ENCODE measurements at regions not wholly inside any gene's neighbourhood (a gene's known extent, or its start where the extent isn't known, plus 50 kb on each side); places are given as distances from the start of the nearest gene placed in this dataset.

DNA sequence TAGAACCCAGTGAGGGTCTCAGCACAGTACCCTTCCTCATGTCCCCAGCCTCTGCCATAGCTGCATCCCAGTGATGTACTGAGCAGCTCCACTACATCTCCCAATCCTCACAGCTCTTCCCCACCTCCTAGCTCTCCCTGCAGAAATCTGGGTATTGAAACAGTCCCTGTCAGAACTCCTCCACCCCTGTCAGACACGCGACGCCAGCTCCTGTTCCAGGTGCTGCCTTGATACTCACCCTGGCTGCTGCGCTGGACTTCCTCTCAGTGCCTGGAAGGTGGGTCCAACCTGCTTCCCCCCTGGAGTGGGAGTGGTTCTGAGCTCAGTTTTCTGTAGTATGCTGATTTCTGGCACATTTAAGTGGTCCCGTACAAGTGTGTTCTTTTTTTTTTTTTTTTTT, 160.9 kb upstream of the SLCO3A1 start:
- no peak for DNase-seq

DNA sequence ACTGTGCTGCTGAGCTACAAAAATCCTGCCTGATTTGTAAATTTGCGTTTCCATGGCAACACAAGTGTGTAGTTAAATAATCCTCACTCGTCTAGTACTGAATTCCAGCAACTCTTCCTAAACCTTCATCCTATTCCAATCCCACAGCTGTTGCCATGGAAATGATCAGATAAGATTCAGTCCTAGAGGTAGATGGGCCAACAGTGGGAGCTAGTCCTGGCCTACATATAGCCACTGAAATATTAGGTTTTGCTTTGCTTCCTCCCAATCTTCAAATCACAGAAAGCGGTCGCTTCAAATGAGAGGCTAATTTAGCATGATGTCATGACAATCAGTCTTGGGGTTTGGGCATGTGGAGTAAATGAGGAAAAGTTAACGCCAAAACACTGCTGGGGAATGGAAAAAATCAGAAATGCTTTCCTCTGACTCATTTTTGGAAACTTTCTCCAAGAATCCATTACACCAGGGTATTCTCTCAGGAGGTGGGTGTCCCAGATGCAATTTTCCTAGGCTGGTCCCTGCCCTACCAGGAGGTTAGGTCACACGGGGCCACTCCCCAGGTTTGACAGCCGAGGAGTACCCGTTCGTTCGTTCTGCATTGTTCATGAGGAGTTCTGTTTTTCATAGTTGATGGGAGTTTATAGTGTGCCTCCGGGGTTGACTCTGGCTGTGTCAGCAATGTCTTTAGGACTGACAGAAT, 159.2 kb upstream of the SLCO3A1 start:
- DNase-seq = no peak

DNA sequence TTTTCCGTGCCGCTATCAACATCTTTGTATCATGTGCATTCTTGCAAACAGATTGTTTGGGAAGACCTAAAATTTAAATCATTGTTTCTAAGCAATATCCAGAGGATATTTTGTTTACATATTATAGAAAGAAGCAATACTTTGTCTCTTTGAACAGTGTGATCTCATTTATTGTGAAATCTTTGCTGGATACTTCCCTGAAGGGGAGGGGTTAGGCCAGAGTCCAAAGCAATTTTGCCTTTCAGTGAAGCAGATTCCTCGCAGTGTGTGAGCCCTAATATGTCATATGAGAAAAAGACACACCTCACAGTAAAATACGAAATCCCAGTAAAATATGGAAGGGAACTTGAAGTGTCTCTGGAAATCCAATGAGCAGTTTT, 158.7 kb upstream of the SLCO3A1 start:
- no peak for DNase-seq

DNA sequence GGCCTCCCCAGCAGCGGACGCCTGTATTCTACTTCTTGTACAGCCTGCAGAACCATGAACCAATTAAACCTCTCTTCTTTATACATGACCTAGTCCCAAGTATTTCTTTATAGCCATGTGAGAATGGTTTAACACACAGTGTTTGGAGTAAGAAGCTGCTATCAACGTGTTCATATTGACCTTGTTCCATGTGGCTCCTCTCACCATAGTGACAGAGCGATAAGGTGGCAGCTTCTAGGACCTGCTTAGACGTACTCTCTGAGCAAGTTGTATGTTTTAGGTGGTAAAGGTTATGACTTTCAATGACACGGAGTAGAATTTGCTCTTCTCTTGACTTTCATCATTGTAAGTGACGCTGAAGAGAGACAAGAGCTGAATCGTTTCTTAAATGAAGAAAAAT, 157.7 kb upstream of the SLCO3A1 start:
- DNase-seq = no peak

DNA sequence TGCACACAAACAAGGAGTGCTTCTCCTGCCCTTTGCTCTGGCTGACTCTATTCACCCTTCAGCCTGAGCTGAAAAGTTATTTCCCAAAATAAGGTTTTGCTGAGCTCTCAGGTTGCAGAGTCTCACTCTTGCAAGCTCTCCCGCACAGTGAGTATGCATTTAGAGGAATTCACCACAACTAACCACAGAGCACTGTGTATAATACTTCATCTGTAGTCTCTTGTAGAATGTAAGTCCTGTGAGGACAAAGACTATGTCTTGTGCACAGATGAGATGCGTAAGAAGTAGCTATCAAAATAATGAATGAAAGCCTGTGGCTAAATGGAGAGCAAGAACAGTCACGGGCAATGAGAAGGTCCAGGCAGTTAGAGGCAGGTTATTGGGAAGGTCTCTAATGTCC, 156.5 kb upstream of the SLCO3A1 start:
- no peak for DNase-seq

DNA sequence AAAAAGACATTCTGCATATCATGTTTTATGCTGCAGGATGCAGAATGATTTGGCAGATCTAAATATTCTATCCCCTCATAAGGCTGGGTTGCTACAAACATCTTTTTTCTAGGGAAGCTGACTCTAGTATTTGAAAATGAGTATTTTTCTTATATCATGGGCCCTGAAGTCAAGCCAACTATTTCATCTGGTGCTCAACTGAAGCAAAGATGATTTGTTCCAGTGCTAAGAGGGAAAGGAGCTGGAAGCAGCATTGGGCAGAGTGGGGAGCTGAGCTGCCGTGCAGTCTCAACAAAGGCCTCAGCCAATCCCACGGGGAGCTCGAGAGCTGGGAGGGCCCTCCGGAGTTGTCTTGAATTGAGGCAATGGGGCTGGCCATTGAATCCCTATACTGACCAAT, 155.3 kb upstream of the SLCO3A1 start:
- no peak for DNase-seq

DNA sequence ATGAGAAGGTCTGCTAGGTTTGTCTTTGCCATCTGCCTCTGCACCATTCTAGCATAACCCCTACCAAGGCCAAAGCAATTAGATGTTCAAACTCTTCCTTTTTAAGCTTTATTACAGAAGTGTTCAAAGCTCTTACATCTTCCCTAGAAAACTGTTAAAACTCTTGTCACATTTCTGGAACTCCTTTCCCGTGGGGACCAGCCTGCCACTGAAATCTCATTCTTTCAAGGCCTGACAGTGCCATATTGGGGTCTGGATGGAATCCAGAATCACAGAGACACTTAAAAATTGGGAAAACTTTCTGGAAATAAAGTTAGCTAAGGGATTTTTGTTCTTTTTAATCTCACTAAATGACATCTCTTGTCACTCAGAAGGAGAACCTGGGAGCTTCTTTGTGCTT, 153.8 kb upstream of the SLCO3A1 start:
- no peak for DNase-seq

DNA sequence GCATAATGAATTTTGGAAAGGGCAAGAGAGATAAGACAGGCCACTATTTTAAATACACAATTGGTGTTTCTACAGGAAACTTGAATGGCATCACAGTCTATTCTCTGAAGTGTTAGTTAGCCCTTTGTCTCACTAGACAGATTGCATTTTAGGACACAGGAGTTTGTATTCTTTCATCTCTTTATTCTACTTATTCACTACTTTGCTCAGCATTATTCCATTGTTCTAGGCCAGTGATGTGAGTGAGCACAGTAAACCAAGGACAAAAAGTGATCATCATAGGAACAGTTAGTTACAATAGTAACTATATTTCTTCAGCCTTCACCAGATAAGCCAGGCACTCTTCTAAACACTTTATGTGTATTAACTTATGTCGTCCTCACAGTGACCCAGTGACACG, 150.2 kb upstream of the SLCO3A1 start:
- no peak for DNase-seq

DNA sequence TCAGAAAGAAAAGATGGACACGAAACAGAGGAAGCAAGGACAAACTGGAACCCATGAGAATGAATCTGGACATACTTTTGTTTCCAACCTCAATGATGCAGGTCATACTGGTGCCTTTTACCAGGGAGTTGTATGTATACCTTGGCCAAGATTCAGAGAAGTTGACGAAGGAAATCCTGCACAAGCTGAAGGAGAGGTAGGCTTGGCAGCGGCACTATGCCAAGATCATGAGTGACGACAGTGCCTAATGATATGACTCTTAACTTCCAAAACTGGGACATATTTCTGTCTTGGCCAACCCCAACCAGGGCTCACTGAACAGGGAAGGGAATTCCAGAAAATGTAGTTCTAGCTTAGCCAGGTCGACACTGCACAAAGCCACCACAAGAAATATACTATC, 149.2 kb upstream of the SLCO3A1 start:
- DNase-seq = no peak

DNA sequence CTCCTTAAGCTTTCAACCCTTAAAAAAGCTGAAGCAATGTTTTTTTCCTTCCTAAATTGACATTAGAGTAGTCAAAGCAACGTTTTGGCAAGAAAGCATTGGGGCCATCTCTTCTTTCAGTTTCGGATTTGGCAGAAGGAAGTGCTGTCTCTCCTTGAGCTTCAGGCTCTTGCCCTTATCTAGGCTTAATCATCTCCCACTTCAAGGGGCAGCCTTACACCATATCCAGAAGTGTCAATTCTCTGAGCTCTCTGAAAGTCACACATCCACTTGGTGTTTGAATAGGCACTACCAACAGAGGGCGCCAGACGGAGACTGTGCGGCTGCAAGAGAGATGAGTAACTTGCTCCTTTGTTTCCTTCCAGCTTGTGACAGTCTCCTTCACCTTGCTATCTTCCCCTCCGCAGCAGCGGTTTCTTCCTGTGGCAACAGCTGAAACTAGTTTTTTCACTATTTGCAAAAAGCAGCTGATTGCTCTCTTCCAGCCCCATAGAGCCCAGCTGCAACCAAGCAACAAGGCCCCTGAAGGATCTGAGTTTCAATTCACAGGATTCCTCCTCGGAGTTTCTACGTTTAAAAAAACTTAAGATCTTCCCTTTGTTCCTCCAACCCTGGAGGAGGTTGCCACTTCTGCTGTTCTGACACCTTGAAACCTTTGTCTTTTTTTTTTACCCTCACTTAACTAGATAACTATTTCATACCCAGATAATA, 147.0 kb upstream of the SLCO3A1 start:
- DNase-seq = no peak

DNA sequence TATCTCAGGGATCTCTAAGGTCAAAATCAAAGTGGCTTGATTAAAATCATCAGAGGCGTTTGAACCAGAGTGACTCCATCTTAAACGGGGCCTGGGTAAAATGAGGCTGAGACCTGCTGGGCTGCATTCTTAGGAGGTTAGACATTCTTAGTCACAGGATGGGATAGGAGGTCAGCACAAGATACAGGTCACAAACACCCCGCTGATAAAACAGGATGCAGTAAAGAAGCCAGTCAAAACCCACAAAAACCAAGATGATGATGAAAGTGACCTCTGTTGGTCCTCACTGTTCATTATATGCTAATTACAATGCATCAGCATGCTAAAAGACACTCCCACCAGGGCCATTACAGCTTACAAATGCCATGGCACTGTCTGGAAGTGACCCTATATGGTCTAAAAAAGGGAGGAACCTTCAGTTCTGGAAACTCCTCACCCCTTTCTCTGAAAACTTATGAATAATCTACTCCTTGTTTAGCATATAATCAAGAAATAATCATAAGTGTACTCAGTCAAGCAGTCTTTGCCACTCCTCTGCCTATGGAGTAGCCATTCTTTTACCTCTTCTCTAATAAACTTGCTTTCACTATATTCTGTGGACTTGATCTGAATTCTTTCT, 143.3 kb upstream of the SLCO3A1 start:
- no peak for DNase-seq

DNA sequence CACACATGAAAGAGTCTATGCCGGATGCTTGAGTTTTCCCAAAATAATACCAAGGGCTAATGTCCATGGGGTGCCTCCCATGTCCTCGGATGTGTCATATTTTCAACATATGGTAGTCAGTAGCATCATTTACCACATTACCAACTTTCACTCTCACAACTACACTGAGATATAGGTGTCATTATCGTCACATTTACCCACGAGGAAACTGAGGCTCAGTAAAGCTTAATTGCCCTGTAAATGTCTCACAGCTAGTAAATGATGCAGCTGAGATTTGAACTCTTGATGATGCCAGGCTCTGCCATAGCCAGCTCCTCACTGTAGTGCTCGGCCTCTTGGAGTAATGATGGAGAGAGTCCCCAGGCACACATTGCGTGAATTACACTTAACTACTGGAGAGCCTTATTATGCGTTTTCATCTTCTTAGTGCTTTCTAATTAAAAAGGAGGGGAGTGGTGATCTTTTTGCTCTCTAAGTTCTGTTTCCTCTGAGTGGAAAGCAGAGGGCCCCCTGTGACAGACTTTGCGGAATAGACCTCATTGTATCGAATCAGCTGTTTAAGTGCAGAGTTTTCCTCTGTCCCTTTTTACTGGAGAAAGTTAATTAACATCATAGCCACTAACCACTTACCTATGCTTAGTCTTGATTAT, 142.0 kb upstream of the SLCO3A1 start:
- no peak for DNase-seq

DNA sequence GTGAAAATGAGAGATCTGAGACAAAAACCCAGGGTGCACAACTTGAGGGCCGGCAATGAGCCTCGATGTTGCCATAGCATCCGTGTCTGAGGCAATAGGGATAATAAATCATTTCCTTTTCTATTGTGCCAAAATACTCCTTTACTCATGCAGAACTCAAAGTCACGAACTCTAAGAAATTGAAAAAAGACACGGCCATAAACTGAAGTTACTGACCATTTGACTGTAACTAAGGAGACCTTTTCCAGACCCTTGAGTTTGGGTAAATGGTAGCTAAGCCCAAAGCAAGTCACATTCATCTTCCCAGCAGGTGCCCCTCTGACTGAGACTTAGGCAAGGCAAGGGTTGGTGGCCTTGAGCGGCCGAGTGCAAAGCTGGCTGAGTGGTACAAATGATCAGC, 141.2 kb upstream of the SLCO3A1 start:
- DNase-seq = no peak

DNA sequence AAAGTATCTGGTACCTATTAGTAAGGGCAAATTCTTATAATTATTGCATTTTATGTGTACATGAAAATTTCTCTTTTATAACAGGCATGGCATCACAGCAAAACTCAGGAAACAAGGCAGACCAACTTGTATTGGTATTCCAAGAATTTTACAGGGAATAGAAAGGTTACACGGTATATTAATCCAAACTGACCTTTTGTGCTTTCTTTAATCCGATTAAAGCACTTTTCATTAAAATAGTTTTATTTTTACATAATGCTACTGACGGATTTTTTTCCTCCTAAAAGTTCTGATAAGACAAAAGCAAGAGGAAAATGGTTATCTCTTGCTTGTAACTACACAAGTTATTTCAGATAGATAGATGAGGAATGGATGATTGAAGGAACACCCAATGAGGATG, 137.0 kb upstream of the SLCO3A1 start:
- DNase-seq = no peak

DNA sequence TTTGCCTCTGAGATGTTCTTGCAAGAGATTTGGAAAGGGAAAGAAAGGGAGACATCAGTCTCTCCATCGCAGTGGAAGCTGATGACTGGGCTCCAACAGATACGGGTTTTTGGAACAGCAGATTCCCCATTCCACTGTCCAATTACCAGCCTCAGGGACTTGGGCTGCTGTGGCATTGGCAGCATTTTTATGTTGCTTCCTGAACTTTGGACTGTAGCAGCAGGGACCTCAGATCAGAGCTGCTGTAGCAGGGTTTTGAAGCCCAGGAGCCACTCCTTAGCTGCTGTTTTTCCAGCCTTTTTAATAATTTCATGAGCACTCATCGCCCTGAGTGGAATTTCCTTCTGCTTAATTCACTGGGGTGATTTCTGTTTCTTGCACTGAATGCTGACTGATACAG, 135.7 kb upstream of the SLCO3A1 start:
- no peak for DNase-seq

DNA sequence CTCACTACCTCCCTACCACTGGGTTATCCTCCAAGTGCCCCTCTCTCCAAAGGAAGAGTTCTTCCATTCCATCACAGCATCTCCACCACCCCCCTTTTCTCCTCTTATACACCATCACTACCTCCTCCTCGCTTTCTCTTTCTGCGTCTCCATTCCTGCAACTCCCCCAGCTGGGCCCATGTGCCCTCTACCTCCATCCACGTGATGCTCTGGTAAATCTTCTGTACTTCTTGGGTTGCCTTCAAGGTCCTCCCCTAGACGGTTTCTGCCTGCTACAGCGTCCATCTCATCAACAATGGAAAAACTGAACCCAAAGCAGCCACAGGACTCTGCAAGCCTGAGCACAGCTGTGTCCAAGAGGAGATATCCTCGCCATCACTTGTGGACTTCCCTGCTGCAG, 129.5 kb upstream of the SLCO3A1 start:
- no peak for DNase-seq

DNA sequence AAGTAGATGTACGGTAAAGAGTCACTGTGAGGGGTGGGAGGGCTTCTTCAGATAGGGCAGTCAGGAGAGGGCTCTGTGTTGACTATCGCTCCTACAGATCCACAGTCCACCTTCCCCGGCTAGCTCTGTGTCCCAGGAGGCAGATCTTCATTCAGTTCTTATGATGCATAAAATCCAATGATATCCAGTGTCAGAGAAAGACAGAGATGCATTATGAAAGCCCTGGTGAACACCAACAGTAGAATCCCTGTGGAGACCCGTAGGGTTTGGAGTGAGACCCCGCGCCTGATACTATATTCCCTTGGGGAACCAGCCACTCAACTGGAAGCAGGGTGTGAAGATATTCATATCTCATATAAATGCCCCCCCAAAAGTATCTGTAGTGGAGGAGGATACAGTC, 119.8 kb upstream of the SLCO3A1 start:
- DNase-seq = no peak

DNA sequence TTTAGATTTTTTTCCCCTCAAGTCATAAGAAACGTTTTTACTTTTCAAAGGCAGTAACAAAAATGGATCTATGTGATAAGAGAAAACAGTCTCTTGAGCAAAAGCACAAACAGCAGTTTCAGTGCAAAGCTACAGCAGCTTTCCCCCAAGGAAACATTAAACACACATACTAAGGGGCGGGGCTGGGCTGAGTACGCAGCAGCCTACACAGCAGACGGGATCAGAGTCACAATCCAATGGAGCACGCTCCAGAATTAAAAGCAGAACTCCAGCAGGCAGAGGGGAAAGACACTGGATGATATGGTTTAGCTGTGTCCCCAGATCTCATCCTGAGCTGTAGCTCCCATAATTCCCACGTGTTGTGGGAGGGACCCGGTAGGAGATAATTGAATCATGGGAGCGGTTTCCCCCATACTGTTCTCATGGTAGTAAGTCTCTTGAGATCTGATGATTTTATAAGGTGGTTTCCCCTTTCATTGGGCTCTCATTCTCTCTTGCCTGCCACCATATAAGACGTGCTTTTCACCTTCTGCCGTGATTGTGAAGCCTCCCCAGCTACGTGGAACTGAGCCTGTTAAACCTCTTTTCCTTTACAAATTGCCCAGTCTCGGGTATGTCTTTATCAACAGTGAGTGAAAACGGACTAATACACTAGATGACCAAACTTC, 116.2 kb upstream of the SLCO3A1 start:
- DNase-seq = no peak

DNA sequence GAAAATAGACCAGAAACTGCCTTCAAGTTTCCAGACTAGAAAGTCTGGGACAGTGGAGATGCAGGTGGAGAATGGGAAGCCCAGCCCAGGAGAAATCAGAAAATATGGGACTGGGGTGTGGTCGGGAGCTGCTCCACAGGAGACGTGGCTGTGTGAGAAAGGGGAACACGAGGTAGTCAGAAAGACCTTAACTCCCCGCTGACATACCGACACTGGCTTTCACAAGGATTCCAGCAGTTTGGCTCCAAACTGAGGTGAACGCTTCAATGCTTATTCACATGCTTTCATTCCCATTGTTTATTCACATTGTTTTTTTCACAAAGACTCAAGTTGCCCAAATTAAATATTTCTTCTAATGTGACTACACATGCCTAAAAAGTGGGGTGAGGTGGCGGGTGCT, 111.5 kb upstream of the SLCO3A1 start:
- no peak for DNase-seq

DNA sequence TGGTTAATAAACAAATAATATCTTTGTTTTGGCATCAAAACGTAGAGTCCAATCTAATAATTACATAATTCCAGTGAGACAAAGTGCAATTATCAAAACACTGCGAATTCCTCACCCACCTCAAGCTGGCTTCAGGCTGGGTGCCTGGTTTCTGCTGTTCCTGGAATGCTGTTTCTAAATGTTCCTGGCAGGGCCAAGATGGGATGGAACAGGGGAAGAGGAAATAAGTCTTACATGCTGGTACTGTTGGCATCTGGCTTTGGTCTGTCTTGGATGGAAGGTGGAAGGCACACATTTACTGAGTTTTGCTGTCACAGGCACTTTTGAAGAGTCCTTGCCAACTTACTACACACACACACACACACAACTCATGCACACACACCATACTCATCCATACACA, 101.9 kb upstream of the SLCO3A1 start:
- DNase-seq = no peak

DNA sequence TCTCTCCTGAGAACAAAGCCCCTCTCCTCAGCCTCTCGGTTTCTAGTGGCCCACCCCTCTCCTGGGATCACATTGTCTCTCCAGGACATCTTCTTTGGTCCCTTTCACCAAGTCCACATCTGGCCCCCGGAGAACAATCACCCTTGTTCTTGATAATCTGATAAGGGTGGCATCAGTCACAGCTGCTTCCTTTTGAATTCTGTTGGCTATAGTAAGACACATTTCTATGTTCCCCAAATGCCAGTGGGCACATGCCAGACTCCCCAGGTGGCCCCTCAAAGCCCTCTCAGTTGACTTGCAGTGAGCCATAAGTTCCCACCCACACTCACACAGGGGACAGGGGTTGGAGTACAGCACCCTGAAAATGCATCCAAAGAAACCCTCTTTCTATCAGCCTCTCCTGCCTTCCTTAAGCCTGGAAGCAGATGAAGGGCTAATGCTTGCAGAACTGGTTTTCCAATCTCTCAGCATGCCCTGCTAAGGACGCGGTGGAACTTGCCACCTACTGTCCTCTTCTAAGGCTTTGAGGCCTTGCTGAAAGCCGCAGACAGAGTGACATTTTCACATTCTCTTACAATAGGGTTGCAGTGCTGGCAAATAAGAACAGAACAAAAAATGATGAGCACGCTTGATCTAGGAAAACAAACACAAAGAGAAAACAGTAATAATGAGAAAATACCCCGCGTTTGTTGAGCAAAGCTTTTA, 101.3 kb upstream of the SLCO3A1 start:
- no peak for DNase-seq

DNA sequence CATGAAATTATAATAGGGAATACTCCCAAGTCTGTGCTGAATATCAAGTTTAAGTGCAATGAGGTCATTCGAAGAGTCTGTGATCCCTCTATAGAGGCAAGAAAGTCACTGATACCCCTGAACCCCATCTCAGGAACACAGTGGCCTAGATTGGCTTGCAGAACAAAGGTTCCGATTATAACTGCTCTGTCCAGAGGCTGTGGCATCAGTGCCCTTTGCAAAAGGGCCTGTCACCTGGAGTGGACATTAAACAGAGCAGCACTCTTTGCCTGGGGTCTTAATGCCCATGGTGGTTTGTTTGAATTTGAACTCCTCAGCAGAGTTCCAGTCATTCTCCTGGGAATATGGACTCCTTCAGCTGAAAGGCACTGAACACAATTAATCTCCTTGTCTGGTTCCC, 93.9 kb upstream of the SLCO3A1 start:
- DNase-seq = no peak

DNA sequence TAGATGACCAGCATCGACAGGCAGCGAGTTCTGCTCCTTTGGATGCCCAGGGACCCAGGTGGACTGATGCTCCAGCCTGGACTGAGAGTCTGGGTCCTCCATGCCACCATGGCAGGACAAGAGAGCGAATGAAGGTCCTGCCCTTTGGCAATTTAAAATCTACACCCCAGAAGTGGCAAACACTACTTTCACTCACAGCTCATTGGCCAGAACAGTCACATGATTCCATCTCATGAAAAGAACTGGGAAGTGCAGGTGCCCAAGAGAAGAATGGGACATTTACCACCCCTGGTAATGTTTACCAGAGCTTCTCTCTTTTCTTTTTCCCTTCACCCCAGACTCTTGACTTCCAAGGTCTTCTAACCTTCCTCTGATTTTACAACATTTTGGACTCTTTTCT, 87.8 kb upstream of the SLCO3A1 start:
- no peak for DNase-seq

Measured in amniotic stem cell (primary cell).